ENCODE measurements at regions not wholly inside any gene's neighbourhood (a gene's known extent, or its start where the extent isn't known, plus 50 kb on each side); places are given as distances from the start of the nearest gene placed in this dataset.

- TF ChIP-seq POLR2AphosphoS5 (IDR thresholded peaks at IDR 0.05) (no peak), CTCF (IDR thresholded peaks at IDR 0.05) (no peak), POLR2A (IDR thresholded peaks at IDR 0.05) (no peak)
Observed at GRCh38 chr7:25787336-25787735, 364.7 kb upstream of the NFE2L3 start.

All from breast epithelium (tissue), 3 donors.